NCI-H1105 (cell line): ENCODE measurements at regions not wholly inside any gene's neighbourhood (a gene's known extent, or its start where the extent isn't known, plus 50 kb on each side); places are given as distances from the start of the nearest gene placed in this dataset.

Source experiments
- DNase-seq: peaks from one replicate; lab custom pipeline; 2025; lab: John Stamatoyannopoulos, UW

DNA sequence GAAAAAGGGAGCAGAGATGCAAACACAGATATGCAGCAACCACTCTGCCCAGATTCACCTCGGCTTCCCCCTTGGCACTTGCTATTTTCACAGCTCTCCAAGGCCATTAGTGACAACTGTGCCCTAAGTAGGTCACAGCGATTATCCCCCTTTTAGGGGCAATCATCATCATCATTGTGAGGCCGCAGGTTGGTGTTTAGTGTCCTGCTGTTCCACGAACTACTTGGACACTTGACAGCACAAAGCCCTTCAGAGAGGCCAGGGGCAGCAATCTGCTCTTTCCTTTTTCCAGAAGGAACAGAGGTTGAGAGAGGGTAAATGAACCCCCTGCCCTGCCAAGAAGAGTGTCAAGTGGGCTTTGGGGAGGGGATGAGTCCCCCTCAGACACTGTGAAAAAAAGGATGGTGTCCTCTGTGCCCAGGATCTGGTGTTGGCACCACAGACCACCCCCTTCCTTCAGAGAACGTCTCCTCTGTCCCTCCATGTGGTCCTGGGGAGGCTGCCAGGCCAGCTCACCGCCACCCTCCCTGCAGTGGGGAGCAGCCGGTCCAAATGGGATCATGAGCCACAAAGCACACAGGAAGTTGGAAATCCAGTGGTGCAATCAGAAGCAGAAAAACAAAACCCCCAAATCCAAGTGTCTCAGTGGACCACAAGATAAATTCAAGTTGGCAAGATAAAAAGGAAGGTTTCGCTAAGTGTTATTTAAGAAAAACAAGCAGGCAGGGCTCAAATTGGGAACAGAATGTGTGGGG lies 78.4 kb upstream of the MED9 start:
- no peak for DNase-seq

DNA sequence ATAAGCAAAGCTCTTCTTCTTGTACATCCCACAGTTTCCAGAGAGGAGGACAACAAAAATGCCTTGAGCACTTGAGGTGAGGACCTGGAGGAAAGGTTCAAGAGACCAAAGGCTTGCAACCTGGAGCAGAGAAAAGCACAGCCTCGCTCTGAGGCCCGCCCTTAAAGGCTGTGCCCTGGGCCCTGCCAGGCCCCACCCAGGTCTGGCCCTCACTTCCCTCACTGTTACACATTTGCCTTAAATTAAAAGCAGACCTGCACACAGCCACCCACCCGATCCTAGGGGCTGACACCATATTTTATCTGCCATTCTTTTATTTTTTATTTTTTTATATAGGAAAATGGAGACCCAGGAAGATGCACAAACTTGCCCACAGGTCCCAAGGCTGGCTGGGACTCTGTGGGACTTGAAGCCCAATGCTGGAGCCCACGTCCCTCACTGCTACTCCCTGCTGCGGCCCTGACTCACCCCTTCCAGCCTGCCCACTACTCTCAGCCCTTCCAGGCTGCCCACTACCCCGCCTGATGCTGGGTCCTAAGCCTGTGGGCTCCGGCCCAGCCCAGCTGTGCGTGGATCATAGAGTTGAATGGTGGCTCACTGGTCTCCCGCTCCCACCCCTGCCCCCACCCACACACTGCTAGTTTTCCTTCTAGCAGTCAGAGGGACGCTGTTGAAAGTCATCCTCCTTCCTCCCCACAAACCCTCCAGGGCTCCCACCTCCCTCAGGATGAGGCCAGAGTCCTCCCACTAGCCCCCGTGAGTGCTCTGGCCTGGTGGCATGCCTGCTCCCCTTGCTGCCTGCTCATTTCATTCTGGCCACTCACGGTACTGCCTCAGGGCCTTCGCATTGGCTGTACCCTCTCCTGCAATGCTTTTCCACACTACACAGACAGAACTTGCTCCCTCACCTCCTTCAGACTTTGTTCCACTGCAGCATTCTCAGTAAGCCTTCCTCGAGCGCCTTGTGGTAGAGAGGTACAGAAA lies 77.6 kb upstream of the MED9 start:
- DNase-seq: no peak

DNA sequence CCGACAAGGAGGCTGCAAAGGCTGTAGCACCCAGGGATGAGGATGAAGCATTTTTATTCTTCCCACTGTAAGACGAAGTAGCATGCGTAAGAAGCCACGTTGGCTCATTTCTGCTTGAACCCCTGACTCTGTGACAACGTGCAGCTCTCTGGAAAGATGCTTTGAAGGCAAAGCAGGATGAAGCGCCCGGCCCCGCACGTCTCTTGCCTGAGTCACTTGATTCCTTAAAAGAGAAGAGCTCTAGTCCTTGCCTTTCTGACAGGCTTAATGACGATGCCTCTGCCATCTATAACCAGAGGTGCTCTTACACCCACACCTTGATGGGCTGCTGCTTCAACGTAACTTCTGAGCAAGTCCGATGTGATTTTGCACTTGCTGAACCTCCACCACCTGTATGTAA lies 76.7 kb upstream of the MED9 start:
- no peak for DNase-seq

DNA sequence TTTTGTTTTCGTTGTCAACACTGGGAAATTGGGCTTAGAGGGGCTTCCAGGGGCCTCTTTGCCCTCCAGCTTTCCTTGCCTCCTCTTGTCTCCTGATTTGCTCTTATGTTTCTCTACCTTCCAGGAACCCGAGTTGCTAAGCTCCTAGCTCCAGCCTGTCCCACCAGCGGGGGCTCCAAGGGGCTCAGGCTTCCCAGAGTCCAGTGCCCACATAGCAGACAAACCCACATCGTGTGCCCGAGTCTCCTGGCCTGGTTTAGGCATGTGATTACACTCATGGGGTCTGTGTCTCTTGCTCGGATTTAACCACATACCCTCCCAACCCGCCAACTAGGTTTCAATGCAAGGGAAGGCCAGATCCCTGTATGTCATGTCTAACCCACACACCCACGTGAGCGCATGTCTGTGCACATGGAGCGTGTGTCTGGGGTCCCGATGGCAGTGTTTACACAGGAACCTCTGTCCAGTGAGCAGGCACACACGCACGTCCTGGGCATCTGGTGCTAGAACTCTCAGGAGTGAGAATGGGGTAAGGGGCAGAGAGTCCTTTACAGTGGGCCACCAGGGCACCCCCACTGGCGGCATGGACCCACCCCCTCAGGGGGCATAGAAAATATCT lies 76.1 kb upstream of the MED9 start:
- DNase-seq: no peak

DNA sequence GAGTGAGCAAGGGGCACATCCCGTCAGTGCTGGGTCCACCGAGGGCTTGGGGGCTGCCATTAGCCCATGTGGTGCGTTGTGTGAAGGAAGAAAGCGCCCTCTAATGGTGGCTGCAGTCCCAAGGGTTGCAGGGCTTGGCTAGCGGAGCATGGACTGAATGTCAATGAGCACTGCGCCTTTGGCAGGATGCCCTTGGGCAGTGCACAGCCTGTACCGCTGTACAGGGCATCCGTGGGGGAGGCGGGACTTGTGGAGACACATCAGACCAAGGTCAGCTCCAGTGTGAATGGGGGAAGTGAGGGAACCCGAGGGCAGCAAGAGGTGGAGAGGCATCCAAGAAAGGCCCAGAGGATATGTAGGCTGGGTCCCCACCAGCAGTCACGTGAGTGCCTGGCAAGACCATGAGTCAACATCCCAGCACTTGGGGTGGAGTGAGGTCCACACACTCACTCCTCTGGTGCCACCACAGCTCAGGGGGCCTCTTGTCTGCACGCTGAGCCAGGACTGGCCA lies 75.5 kb upstream of the MED9 start:
- DNase-seq: no peak

DNA sequence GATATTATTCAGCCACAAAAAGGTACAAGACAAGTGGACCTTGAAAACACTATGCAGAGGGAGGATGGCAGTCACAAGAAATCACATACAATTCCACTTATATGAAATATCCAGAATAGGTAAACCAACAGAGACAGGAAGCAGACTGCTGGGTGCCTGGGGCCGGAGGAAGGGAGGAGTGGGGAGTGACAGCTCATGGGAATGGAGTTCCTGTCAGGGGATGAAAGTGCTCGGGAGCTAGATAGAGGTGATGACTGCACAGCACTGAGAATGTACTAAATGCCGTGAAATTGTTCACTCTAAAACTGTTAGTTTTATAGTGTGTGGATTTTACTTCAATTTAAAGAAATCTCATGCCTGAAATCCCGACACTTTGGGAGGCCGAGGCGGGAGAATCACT lies 74.2 kb upstream of the MED9 start:
- no peak for DNase-seq

DNA sequence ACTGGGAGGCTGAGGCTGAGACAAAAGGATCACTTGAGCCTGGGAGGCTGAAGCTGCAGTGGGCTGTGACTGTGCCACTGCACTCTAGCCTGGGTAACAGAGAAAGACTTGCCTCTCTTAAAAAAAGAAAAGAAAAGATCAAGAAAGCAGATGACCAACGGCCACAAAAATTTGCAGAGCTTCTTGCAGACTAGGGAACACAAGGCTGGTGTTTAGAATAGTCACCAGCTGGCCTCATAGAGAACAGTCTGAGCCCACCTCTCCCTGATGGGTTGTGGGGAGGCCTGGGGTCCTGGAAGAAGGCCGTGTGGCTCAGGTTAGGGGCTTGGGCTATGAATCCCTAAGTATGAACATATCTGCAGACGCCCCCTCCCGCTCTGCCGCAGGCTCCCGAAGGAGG lies 73.7 kb upstream of the MED9 start:
- DNase-seq: no peak

DNA sequence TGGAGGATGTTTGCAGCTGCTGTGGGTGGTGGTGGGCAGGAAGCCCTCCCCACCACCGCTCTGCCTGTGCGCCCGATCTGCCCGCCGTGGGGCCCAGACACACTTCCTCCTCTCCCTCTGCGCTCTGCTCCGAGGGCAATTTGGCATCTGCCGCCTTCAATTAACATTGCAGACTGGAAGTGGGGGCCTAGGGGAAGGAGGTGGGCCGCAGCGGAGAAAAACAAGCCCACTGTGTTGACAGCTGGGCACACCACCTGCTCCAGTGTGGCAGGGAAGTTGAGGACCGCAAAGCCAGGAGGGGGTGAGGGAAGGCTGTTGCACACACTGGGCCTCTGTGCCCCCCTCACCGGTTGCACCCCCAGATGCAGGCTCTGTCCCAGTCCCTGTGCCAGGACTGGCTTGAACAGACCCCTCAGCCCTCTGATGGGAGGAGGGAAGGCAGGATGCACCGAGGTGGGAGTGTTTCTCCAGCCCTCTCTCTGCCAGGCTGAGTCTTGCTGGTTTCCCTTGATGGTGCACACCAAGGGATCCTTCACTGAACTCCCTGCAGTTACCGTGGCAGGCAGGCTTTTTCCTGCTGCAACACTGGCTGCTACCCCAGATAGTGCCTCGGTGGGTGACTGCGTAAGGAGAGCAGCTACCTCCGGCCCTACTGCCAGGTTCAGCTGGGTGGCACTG lies 72.8 kb upstream of the MED9 start:
- peak; percentile 83 for DNase-seq

DNA sequence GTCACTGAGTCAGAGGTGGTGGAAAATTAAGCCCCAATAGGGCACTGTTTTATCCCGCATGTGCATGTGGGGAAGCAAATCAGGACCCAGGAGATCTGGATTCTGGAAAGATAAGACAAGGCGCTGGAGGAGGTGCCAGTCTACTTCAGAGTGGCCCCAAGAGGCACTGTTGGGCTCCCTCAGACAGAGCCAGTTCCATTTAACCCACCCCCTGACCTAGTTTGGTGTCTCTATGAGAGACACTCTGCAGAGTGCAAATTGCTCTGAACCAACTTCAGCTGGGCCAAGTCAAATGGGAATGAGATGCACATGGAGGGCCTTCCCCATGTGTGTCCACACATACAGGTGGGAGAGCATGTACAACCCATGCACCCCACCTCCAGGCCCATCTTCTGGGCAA lies 71.1 kb upstream of the MED9 start:
- no peak for DNase-seq

DNA sequence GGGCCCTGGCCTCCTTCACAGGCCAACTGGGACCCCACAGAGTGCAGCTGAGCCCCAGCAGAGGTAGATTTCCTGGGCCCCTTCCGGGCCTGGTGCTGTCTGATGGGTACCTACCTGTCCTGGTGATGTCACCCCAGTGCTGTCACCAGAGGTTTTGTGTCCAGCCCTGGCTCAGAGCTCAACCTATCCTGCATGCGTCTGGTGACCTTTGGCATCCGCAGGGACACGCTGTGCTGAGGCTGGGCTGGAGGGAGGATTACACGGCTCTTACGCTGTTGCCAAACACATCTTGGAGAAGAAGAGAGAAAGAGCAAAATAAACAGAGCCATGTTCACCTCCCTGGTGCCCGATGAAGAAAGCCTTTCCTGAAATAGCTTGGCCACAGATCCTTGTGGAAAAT lies 70.6 kb upstream of the MED9 start:
- DNase-seq: no peak

DNA sequence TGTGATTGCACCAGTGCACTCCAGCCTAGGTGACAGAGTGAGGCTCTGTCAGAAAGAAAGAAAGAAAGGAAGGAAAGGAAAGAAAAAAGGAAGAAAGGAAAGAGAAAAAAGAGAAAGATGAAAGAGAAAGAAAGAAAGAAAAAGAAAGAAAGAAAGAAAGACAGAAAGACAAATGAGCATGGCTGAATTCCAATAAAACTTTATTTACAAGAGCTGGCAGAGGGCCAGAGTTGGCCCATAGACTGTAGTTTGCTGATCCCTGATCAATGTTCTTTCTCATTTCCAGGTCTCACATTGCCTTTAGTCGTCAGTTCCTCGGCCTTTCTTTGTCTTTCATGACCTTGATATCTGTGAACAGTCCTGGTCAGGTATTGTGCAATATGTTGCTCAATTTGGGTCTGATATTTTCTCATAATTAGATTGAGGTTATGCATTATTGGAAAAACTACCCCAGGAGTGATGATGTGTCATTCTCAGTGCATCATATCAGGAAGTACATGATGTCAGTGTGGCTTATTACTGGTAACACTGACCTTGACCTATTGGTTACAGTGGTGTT lies 68.5 kb upstream of the MED9 start:
- no peak for DNase-seq

DNA sequence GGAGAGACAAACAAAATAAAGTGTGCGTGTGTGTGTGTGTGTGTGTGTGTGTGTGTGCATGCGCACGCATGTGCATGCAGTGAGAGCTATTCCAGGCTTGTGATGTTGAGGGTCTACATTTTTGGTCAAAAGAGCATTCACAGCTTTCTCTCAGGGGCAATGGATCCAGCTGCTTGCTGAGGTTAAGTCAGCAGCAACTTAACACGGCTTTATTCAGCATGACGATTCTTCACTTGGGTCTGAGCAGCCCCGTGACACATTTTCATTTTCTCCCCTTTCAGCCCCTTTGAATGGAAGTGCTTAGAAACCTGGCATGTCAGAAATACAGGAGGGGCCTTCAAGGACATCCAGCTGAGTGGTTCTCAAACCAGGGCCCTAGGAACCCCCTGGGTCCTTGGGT lies 66.4 kb upstream of the MED9 start:
- no peak for DNase-seq

DNA sequence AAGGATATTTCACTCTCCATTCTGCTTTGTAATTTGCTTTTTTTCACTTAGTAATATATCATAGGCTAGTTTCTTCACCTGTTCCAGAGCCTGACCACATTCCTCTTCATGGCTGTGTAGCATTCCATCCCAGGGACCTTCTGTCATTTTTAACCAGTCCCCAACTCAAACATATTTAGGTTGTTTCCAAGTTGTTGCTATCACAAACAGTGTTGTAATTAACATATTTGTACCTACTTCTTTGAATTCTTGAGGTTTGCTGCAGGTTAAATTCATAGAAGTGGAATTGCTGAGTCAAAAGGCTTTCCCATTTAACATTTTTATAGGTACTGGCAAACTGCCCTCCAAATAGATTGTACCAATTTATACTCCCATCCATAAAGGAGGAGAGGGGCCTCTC lies 65.1 kb upstream of the MED9 start:
- no peak for DNase-seq

DNA sequence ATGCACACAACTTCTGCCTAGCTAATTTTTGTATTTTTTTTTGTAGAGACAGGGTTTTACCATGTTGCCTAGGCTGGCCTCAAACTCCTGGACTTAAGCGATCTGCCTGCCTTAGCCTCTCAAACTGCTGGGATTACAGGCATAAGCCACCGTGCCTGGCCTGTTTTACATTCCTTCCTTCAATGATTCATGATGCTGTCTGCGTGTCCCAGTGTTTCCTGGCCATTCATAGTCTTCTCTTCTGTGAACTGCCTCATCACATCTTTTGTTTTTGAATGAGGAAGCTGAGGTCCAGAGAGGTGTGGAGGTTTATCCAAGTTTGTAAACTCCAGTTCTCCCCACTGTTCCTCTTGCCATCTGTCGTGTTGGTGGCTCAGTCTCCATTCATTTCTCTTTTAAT lies 64.5 kb upstream of the MED9 start:
- DNase-seq: no peak

DNA sequence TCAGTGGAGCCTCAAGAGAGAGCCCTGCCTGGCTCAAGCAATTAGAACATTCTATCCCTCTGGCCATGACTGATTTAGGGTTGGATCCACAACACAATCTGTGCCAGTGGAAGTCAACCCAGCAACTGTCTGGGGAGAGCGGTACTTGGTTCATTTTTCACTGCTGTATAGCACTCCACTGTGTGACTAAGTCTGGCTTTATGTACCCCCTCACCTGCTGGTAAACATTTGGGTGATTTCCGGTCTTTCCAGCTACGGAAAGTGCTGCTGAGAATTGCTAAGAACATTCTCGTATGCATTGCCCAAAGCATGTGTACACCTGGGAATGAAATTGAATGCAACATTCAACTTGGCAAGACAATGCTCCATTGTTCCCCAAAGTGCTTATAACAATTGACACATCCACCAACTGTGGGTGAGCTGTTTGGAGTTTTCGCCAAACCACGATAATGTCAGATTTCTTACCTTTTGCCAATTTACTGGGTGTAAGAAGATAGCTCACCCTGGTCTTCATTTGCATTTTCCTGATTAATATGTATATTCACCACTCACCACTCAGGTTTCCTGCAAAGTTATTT lies 63.5 kb upstream of the MED9 start:
- no peak for DNase-seq

DNA sequence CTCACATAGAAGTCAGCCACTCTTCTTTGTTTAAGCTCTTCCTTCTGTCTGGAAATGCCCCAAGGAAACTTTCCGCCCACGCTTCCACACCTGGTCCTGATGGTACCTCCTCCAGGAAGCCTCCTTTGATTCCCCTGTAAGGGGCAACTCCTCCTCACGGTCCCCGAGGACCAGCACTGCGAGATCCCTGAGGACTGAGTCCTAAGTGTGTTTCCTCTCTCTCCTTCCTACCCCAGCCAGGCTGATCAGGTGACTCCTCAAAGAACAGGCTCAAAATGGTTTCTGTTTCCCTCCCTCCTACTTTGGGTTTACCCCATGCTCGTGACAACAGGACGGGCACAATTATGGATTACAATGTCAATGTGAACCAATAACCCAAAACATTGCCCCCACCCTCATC lies 63.0 kb upstream of the MED9 start:
- no peak for DNase-seq

DNA sequence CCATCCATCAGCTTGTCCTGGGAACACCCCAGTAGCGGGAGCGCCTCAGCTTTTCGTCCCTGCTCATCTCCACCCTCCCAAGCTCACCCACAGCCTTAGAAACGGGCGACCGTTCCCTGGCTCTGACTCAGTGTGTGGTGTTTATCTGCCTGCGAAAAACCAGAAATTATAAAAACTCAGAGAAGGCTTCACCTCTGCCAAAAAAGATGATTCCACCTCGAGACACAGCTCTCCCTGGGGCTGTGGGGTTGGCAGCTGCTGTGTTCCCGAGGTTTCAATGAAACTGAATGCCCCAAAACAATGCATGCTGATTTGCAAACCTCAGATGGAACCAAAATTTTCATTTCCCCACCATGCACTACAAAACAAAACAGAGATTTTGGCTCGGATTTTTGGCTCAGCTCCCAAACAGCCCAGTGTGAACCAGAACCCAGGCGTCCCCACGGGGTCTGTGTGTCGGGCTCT lies 62.4 kb upstream of the MED9 start:
- no peak for DNase-seq

DNA sequence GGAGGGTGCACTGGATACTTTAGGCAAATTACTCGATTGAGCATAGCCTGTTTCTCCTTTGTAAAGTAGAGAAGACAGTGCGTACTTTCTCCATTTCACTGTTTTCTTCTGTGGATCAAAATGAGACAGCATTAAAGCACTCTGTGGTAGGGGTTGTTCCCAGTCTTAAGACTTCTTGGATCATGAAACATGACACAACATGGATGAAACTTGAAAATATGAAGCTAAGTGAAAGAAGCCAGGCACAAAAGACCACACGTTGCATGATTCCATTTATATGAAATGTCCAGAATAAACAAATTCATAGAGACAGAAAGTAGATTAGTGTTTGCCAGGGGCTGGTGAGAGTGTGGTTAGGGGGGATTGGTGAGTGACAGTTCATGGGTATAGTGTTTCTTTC lies 61.8 kb upstream of the MED9 start:
- no peak for DNase-seq

DNA sequence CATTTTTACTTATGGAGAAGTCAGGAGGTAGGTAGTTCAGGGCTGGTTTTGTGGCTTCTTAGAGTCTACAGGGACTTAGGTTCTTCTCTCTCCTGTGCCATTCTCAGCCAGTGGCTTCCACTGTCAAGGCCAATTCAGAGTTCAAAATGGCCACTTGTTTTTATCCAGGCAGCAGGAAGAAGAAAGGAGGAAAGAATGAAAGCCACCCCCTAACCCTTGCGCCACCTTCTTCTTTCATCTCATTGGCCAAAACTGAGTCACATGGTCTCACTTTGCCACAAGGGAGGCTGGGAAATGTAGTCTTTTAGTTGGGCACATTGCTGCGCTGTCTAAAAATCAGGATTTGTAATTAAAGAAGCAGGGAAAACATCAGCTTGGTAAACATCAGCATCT lies 60.8 kb upstream of the MED9 start:
- DNase-seq: peak; percentile 23

DNA sequence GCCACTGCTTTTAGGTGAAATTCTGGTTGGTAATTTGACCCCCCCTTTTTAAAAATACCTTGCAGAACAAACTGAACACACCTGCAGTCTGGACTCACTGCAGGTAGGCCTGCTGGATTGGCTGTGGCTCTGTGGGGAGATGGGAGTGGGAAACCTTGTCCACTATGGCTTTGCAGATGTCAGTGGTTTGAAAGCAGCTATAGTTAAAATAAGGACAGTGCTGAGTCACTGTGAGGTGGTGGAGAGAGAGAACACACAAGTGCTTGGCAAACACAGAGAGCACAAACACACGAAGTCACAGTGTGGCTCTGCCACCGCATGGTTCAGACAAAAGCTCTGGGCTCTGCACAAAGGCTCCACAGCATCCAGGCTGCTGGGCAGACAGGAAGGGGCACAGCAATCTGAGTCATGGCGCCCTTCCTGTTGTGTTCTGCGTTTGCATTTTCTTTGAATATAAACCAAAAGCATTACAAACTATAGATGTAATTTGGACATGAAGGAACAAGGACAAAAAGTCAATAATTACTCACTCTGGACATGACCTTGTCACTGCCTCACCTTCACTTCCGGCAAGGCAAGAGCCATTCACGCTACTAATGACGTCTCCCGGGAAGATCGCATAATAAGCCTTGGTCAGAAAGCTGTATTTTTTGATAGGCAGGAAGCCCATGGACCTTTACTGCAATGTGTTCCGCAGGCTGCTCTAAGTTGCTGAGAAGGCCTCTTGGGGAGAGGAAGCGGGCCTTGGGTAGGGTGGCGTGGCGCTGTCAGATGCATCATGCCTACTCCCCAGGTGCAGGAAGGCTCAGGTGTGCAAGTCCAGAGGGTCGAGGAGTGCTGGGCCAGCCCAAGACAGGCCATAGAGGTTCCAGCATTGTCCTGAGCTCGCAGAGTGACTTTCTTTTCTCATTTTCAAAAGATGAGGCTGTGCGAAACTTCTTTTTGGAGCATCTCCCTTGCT lies 60.1 kb upstream of the MED9 start:
- DNase-seq: no peak
